GM12878 (cell line): ENCODE measurements at regions not wholly inside any gene's neighbourhood (a gene's known extent, or its start where the extent isn't known, plus 50 kb on each side); places are given as distances from the start of the nearest gene placed in this dataset.

Source experiments
- ATAC-seq: fragments of 200-7000 bp; cut with Tn5 transposase; 3 replicates; pipeline ENCODE4 v1.9.1; 2020; ENCODE audit warnings: mild to moderate bottlenecking, moderate library complexity
- BruUV-seq: library from RNA; stranded (reverse); fragments of 400-500 nt; replicated peaks from 2 replicates; lab custom pipeline; 2021; lab: Mats Ljungman, UMichigan
- CTCF ChIA-PET: fragments of 300-600 bp; sonication (Branson Sonifier 250); formaldehyde crosslinking; extraction: SDS; loops from one replicate; lab custom pipeline; 2021; ENCODE audit warnings: inconsistent platforms; lab: Yijun Ruan, JAX
- POLR2A ChIA-PET: fragments of 350-600 bp; formaldehyde crosslinking; extraction: SDS; loops from one replicate; lab custom pipeline; 2021; ENCODE audit warnings: inconsistent platforms; lab: Charles Lee
- RAD21 ChIA-PET: fragments of 300-600 bp; sonication (Branson Sonifier 250); formaldehyde crosslinking; loops from one replicate; lab custom pipeline; 2023; ENCODE audit warnings: antibody characterized with exemption; ENCODE audit not compliant: unreplicated experiment; lab: Charles Lee
- SMC1A ChIA-PET: fragments of 300-600 bp; sonication (Branson Sonifier 250); formaldehyde crosslinking; loops from one replicate; lab custom pipeline; 2023; ENCODE audit not compliant: unreplicated experiment, uncharacterized antibody; lab: Charles Lee
- DNase-seq: peaks from one replicate; pipeline ENCODE4 v3.0.0-alpha.2; 2011; ENCODE audit warnings: low read depth, low spot score
- FAIRE-seq: peaks from 3 replicates; lab custom pipeline; 2011; peaks lifted over from hg19 to GRCh38; lab: Jason Lieb, UNC
- H2AFZ ChIP-seq: 2 replicates; pipeline ENCODE4 v1.6.0; 2011; ENCODE audit warnings: low read depth, low read length, control low read depth; ENCODE audit not compliant: control insufficient read depth
- H3K27ac ChIP-seq: 2 replicates; pipeline ENCODE4 v1.5.1; 2011; ENCODE audit warnings: control low read depth; ENCODE audit not compliant: control insufficient read depth, insufficient read depth
- H3K27me3 ChIP-seq, 2 experiments: replicated peaks in 1 of 2; 2 replicates each; pipeline versions ENCODE4 v1.6.0 to v1.6.1; 2011; ENCODE audit warnings: low read length in 1 of 2; ENCODE audit not compliant: control insufficient read depth in 2 of 2, insufficient read depth in 2 of 2
- H3K36me3 ChIP-seq, 2 experiments: 2 replicates each; pipeline ENCODE4 v1.5.1; 2011; ENCODE audit warnings: low read length in 1 of 2; ENCODE audit not compliant: control insufficient read depth in 2 of 2, insufficient read depth in 2 of 2
- H3K4me1 ChIP-seq: 2 replicates; pipeline ENCODE4 v1.6.1; 2011; ENCODE audit warnings: mild to moderate bottlenecking, low read length, moderate library complexity, mixed read lengths; ENCODE audit not compliant: control insufficient read depth, insufficient read depth
- H3K4me2 ChIP-seq: 2 replicates; pipeline ENCODE4 v1.6.0; 2011; ENCODE audit warnings: control low read depth; ENCODE audit not compliant: control insufficient read depth, insufficient read depth
- H3K4me3 ChIP-seq: fragments of 200-600 bp; sonication (generic); 2 replicates; pipeline ENCODE4 v1.5.1; 2016
- H3K79me2 ChIP-seq: 2 replicates; pipeline ENCODE4 v1.6.0; 2011; ENCODE audit warnings: low read length; ENCODE audit not compliant: control insufficient read depth, insufficient read depth
- H3K9ac ChIP-seq: 2 replicates; pipeline ENCODE4 v1.8.0; 2011; ENCODE audit warnings: low read length, control low read depth, mixed read lengths; ENCODE audit not compliant: control insufficient read depth, insufficient read depth
- H3K9me3 ChIP-seq: replicated peaks from 3 replicates; pipeline ENCODE4 v1.5.1; 2011; ENCODE audit warnings: mild to moderate bottlenecking, low read length; ENCODE audit not compliant: control insufficient read depth, insufficient read depth
- H4K20me1 ChIP-seq: 2 replicates; pipeline ENCODE4 v1.6.0; 2011; ENCODE audit not compliant: control insufficient read depth, insufficient read depth
- ATF3 ChIP-seq: IDR thresholded peaks from 2 replicates; pipeline ENCODE4 v1.6.1; 2011; ENCODE audit warnings: low read depth, mild to moderate bottlenecking, low read length, moderate library complexity, borderline replicate concordance; ENCODE audit errors: extremely low read depth
- E2F8 ChIP-seq: fragments of 450-650 bp; IDR thresholded peaks from 2 replicates; pipeline ENCODE4 v1.6.1; 2018; ENCODE audit warnings: mild to moderate bottlenecking, low read depth, moderate library complexity; ENCODE audit not compliant: partially characterized antibody
- HDGF ChIP-seq: fragments of 450-650 bp; IDR thresholded peaks from 2 replicates; pipeline ENCODE4 v1.6.1; 2016; ENCODE audit warnings: antibody characterized with exemption
- MXI1 ChIP-seq: fragments of 150-350 bp; IDR thresholded peaks from 2 replicates; pipeline ENCODE4 v1.6.1; 2011; ENCODE audit warnings: low read depth, mild to moderate bottlenecking, inconsistent platforms, low read length, improper control_type of control experiment
- NFXL1 ChIP-seq: fragments of 450-650 bp; IDR thresholded peaks from 2 replicates; pipeline ENCODE4 v1.6.1; 2017; ENCODE audit warnings: antibody characterized with exemption, mild to moderate bottlenecking, borderline replicate concordance
- NR2C2 ChIP-seq: IDR thresholded peaks from 2 replicates; pipeline ENCODE4 v1.6.1; 2011; ENCODE audit warnings: borderline replicate concordance, low read depth; ENCODE audit not compliant: control insufficient read depth, insufficient read length
- SRF ChIP-seq, 2 experiments: IDR thresholded peaks; 2 replicates each; pipeline ENCODE4 v1.6.1; 2011; ENCODE audit warnings: low read depth in 2 of 2, low read length in 2 of 2, mild to moderate bottlenecking in 1 of 2, moderate library complexity in 1 of 2
- SUZ12 ChIP-seq: fragments of 200-600 bp; sonication (generic); IDR thresholded peaks from one replicate; pipeline ENCODE4 v1.6.1; 2018; ENCODE audit warnings: antibody characterized with exemption, mild to moderate bottlenecking; ENCODE audit not compliant: unreplicated experiment
- TCF12 ChIP-seq: IDR thresholded peaks from 2 replicates; pipeline ENCODE4 v1.6.1; 2011; ENCODE audit warnings: low read depth, mild to moderate bottlenecking, low read length
- ZBED1 ChIP-seq: IDR thresholded peaks from 2 replicates; pipeline ENCODE4 v1.6.1; 2016; ENCODE audit warnings: borderline replicate concordance
- WGBS: methylation state at CpG from one replicate; pipeline ENCODE4 v1.1.6; 2016; ENCODE audit warnings: low lambda C conversion rate; ENCODE audit not compliant: insufficient replicate concordance, insufficient coverage; ENCODE audit errors: missing lambda C conversion rate; 5-methylcytosine and 5-hydroxymethylcytosine counted together
- in situ Hi-C: fragments of 300-500 bp; cut with MboI; formaldehyde crosslinking; loops from 9 replicates; pipeline ENCODE4 v1.14.3; 2018; ENCODE audit warnings: mixed read lengths
- intact Hi-C: fragments of 100-400 bp; cut with micrococcal nuclease; formaldehyde crosslinking; loops from one replicate; pipeline ENCODE4 v1.14.2; 2022; ENCODE audit not compliant: unreplicated experiment
- TF ChIP-seq, protein P1 (sequence below): fragments of 150-350 bp; IDR thresholded peaks from 2 replicates; pipeline ENCODE4 v1.6.1; 2014; ENCODE audit warnings: mild to moderate bottlenecking, low read depth, low read length

DNA sequence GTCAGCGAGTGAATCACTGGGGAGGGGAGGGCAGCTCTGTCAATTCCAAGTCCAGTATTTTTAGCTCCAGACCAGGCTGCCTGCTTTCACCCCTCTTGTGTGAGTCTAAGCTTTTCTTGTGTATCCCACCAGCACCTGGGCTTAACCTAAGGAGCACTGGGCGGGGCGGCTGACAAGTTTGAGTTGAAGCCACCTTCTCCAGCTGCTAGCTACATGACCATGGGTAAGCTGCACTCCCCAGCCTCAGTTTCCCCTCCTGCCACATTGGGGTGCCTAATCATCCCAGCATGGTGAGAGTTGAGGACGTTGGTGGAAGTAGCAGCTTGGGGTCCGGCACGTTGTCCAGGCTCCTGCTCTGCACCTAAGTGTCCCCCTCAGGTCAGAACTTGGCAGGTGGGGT is 89.8 kb upstream of the PCBD1 start:
- no peaks in the 10 kb centered on the region for H3K9me3 ChIP-seq
- no peak overlapping the region for H3K4me3 ChIP-seq
- ChIA-PET RAD21 (no interaction called here), SMC1A (no interaction called here), POLR2A (no interaction called here), CTCF (interaction anchor here (1.9 kb wide), 1 partner anchor 12 kb away, joined by 7 read pairs; no protein-coding TSS in a partner anchor)
- H2AFZ ChIP-seq, result no peak overlapping the region
- ATAC-seq (no peak), DNase-seq (no peak), FAIRE-seq (no peak)
- no peak overlapping the region for H3K4me2 ChIP-seq
- no peak overlapping the region for H3K9ac ChIP-seq
- no peak for TF ChIP-seq MXI1
- TF ChIP-seq NR2C2, result no peak
- no peak for TF ChIP-seq E2F8
- no peak for TF ChIP-seq NFXL1
- TF ChIP-seq ATF3, result no peak
- no peak for TF ChIP-seq TCF12
- TF ChIP-seq HDGF, result no peak
- TF ChIP-seq, protein P1, sequence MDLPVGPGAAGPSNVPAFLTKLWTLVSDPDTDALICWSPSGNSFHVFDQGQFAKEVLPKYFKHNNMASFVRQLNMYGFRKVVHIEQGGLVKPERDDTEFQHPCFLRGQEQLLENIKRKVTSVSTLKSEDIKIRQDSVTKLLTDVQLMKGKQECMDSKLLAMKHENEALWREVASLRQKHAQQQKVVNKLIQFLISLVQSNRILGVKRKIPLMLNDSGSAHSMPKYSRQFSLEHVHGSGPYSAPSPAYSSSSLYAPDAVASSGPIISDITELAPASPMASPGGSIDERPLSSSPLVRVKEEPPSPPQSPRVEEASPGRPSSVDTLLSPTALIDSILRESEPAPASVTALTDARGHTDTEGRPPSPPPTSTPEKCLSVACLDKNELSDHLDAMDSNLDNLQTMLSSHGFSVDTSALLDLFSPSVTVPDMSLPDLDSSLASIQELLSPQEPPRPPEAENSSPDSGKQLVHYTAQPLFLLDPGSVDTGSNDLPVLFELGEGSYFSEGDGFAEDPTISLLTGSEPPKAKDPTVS, result no peak
- no peak for TF ChIP-seq SUZ12
- no peak for TF ChIP-seq SRF (IDR thresholded peaks at IDR 0.05; ENCODE audit: low read depth in 2 of 2, low read length in 2 of 2)
- TF ChIP-seq ZBED1, result no peak
- intact Hi-C loops, result no loop called here
- no peak overlapping the region for H3K27ac ChIP-seq
- H3K4me1 ChIP-seq, result peaks cover 21% of the 10 kb centered on the region
- H3K79me2 ChIP-seq, result no peaks in the 10 kb centered on the region
- peaks cover 0 to 4% of the 10 kb centered on the region in 2 experiments; a peak in 2 of 4 replicates for H3K27me3 ChIP-seq
- in situ Hi-C loops, result no loop called here
- H4K20me1 ChIP-seq, result no peaks in the 10 kb centered on the region
- no peaks in the 10 kb centered on the region for H3K36me3 ChIP-seq
- WGBS, result 60% methylated on average over 6 of the region's 6 CpGs
- BruUV-seq, result no TSS peak
